Prostate gland (tissue), 2 donors: ENCODE measurements at regions not wholly inside any gene's neighbourhood (a gene's known extent, or its start where the extent isn't known, plus 50 kb on each side); places are given as distances from the start of the nearest gene placed in this dataset.

Experiments
- POLR2A ChIP-seq: fragments of 450-650 bp; IDR thresholded peaks from one replicate; pipeline ENCODE4 v1.6.1; 2016; ENCODE audit warnings: antibody characterized with exemption, mild to moderate bottlenecking
- POLR2AphosphoS5 ChIP-seq: sonication (generic); formaldehyde crosslinking; IDR thresholded peaks from one replicate; pipeline ENCODE4 v1.6.1; 2017; ENCODE audit warnings: antibody characterized with exemption
- TF ChIP-seq, protein P1 (sequence below), 4 experiments: fragments of 200-600 bp in 2 of 4; fragments of 450-650 bp in 2 of 4; sonication (generic) in 2 of 4; IDR thresholded peaks; 1 replicate in 3 of 4; 2 replicates in 1 of 4; pipeline ENCODE4 v1.5.1; 2016 to 2019; ENCODE audit warnings: antibody characterized with exemption in 4 of 4, mild to moderate bottlenecking in 2 of 4, moderate library complexity in 2 of 4

DNA sequence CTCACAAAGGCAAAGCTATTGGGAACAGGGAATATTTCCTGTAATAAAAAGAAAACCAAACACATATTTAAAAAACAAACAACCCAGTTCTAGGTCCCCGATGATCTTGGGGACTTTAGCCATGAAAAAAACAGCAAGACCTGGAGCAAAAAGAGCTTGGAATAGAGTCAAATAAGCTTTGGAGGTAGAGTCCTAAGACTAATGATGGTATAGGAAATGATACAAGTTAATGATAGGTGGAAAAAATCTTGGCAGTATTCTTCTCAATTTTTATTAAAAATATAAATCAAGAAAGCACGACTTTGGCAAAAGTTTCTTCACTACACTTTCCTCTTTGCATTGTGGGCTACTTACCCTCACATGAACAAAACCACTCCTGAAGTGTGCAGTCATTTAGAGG lies 481.5 kb downstream of the EBF1 start:
- TF ChIP-seq, protein P1, sequence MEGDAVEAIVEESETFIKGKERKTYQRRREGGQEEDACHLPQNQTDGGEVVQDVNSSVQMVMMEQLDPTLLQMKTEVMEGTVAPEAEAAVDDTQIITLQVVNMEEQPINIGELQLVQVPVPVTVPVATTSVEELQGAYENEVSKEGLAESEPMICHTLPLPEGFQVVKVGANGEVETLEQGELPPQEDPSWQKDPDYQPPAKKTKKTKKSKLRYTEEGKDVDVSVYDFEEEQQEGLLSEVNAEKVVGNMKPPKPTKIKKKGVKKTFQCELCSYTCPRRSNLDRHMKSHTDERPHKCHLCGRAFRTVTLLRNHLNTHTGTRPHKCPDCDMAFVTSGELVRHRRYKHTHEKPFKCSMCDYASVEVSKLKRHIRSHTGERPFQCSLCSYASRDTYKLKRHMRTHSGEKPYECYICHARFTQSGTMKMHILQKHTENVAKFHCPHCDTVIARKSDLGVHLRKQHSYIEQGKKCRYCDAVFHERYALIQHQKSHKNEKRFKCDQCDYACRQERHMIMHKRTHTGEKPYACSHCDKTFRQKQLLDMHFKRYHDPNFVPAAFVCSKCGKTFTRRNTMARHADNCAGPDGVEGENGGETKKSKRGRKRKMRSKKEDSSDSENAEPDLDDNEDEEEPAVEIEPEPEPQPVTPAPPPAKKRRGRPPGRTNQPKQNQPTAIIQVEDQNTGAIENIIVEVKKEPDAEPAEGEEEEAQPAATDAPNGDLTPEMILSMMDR (IDR thresholded peaks at IDR 0.05) = no peak
- TF ChIP-seq POLR2AphosphoS5 (no peak), POLR2A (no peak)
